Neural cell (in vitro differentiated cells): ENCODE measurements at regions not wholly inside any gene's neighbourhood (a gene's known extent, or its start where the extent isn't known, plus 50 kb on each side); places are given as distances from the start of the nearest gene placed in this dataset.

ENCODE experiments used
- H2AFZ ChIP-seq: fragments of 200-600, 300-800 bp; sonication (generic), shearing (Covaris generic); 2 replicates; pipeline ENCODE4 v1.6.0; 2014; ENCODE audit warnings: low read depth, mild to moderate bottlenecking, antibody characterized with exemption, low read length, moderate library complexity
- H3F3A ChIP-seq: fragments of 200-600 bp; shearing (Covaris generic); 2 replicates; pipeline ENCODE4 v1.6.1; 2016; ENCODE audit warnings: mild to moderate bottlenecking, moderate library complexity, mixed read lengths, antibody characterized with exemption, low read length; ENCODE audit not compliant: insufficient read depth, poor library complexity, severe bottlenecking
- H3K27ac ChIP-seq: fragments of 200-600, 300-800 bp; sonication (generic), shearing (Covaris generic); 2 replicates; pipeline ENCODE4 v1.5.1; 2014; ENCODE audit warnings: mild to moderate bottlenecking, low read length, moderate library complexity
- H3K27me3 ChIP-seq: fragments of 300-800, 200-600 bp; sonication (generic), shearing (Covaris generic); 2 replicates; pipeline ENCODE4 v1.6.0; 2014; ENCODE audit warnings: mild to moderate bottlenecking, low read depth, low read length, moderate library complexity; ENCODE audit not compliant: insufficient read depth
- H3K36me3 ChIP-seq: fragments of 300-800, 200-600 bp; sonication (generic), shearing (Covaris generic); 2 replicates; pipeline ENCODE4 v1.5.1; 2014; ENCODE audit warnings: mild to moderate bottlenecking, antibody characterized with exemption, low read length, moderate library complexity; ENCODE audit not compliant: insufficient read depth
- H3K4me2 ChIP-seq: fragments of 300-800, 200-600 bp; sonication (generic), shearing (Covaris generic); 2 replicates; pipeline ENCODE4 v1.6.0; 2014; ENCODE audit warnings: mild to moderate bottlenecking, low read length
- H3K4me3 ChIP-seq: fragments of 300-800, 200-600 bp; sonication (generic), shearing (Covaris generic); 2 replicates; pipeline ENCODE4 v1.5.1; 2014; ENCODE audit warnings: mild to moderate bottlenecking, low read length, moderate library complexity
- H3K79me2 ChIP-seq: fragments of 200-600 bp; shearing (Covaris generic); replicated peaks from 2 replicates; pipeline ENCODE4 v1.6.0; 2014; ENCODE audit warnings: mild to moderate bottlenecking, low read length, moderate library complexity; ENCODE audit not compliant: insufficient read depth
- H3K9ac ChIP-seq: fragments of 300-800, 200-600 bp; sonication (generic), shearing (Covaris generic); 2 replicates; pipeline ENCODE4 v1.6.1; 2016; ENCODE audit warnings: mild to moderate bottlenecking, low read length, mixed read lengths
- H3K9me2 ChIP-seq: fragments of 200-600 bp; shearing (Covaris generic); 2 replicates; pipeline ENCODE4 v1.6.1; 2016; ENCODE audit warnings: mild to moderate bottlenecking, low read length, mixed read lengths; ENCODE audit not compliant: insufficient read depth
- H3K9me3 ChIP-seq: fragments of 200-600, 300-800 bp; sonication (generic), shearing (Covaris generic); 2 replicates; pipeline ENCODE4 v1.6.1; 2016; ENCODE audit warnings: mild to moderate bottlenecking, mixed run types, low read length, moderate library complexity, mixed read lengths
- H4K20me1 ChIP-seq: fragments of 200-600 bp; shearing (Covaris generic); 2 replicates; pipeline ENCODE4 v1.6.1; 2016; ENCODE audit warnings: mild to moderate bottlenecking, mixed run types; ENCODE audit not compliant: insufficient read depth
- CTCF ChIP-seq: fragments of 450-650 bp; IDR thresholded peaks from 2 replicates; pipeline ENCODE4 v1.5.1; 2014; ENCODE audit warnings: antibody characterized with exemption, mild to moderate bottlenecking, moderate library complexity; ENCODE audit not compliant: poor library complexity, severe bottlenecking
- EP300 ChIP-seq: fragments of 450-650 bp; conservative IDR thresholded peaks from 2 replicates; pipeline ENCODE4 v1.6.1; 2014; ENCODE audit warnings: antibody characterized with exemption, mild to moderate bottlenecking, moderate library complexity; ENCODE audit not compliant: poor library complexity, severe bottlenecking
- EZH2 ChIP-seq: fragments of 200-600, 300-800 bp; shearing (Covaris generic), sonication (generic); IDR thresholded peaks from 2 replicates; pipeline ENCODE4 v1.6.1; 2014; ENCODE audit warnings: antibody characterized with exemption, low read length, borderline replicate concordance, mild to moderate bottlenecking; ENCODE audit not compliant: insufficient read depth, poor library complexity, severe bottlenecking
- MXI1 ChIP-seq: fragments of 450-650 bp; conservative IDR thresholded peaks from 2 replicates; pipeline ENCODE4 v1.6.1; 2014; ENCODE audit warnings: antibody characterized with exemption, mild to moderate bottlenecking; ENCODE audit not compliant: poor library complexity, severe bottlenecking
- POLR2AphosphoS5 ChIP-seq: IDR thresholded peaks from 2 replicates; pipeline ENCODE4 v1.6.1; 2012
- RAD21 ChIP-seq: fragments of 450-650 bp; conservative IDR thresholded peaks from 2 replicates; pipeline ENCODE4 v1.6.1; 2014; ENCODE audit warnings: antibody characterized with exemption, mild to moderate bottlenecking, moderate library complexity
- SMC3 ChIP-seq: fragments of 450-650 bp; conservative IDR thresholded peaks from 2 replicates; pipeline ENCODE4 v1.6.1; 2014; ENCODE audit warnings: antibody characterized with exemption, mild to moderate bottlenecking, moderate library complexity; ENCODE audit not compliant: poor library complexity
- TAF1 ChIP-seq: IDR thresholded peaks from 2 replicates; pipeline ENCODE4 v1.6.1; 2012; ENCODE audit warnings: low read depth
- TF ChIP-seq, protein P1 (sequence below): IDR thresholded peaks from 2 replicates; pipeline ENCODE4 v1.6.1; 2012; ENCODE audit warnings: borderline replicate concordance

DNA sequence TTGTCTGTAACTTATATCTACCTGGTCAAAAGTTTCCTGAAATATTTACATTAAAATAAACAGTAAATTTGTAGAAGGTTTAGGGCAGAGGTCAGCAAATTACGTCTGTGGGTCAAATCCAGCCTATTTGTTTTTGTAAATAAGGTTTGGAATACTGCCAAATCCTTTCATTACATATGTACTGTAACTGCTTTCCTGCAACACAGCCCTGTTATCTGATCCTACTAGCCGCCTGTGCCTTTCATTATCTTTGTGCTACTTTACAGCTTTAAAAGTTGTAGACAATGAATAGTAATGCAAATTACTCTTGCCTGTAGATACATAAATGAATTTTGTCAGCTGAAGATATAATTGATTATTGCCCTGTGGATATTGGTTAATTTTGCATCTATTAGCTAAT is 369.6 kb upstream of the SLC7A11 start:
- H3K9me2 ChIP-seq: no peaks in the 10 kb centered on the region
- no peaks in the 10 kb centered on the region for H3K27me3 ChIP-seq
- no peaks in the 10 kb centered on the region for H3K36me3 ChIP-seq
- H3K79me2 ChIP-seq: no peaks in the 10 kb centered on the region
- H3K4me3 ChIP-seq: no peak overlapping the region
- no peak overlapping the region for H2AFZ ChIP-seq
- H3K27ac ChIP-seq: no peak overlapping the region
- no peak overlapping the region for H3K9ac ChIP-seq
- no peaks in the 10 kb centered on the region for H3F3A ChIP-seq
- H3K4me2 ChIP-seq: no peak overlapping the region
- H4K20me1 ChIP-seq: no peaks in the 10 kb centered on the region
- no peaks in the 10 kb centered on the region for H3K9me3 ChIP-seq
- TF ChIP-seq CTCF (no peak), TAF1 (no peak), SMC3 (no peak), EP300 (no peak), POLR2AphosphoS5 (no peak), MXI1 (no peak), RAD21 (no peak), EZH2 (no peak)
- TF ChIP-seq, protein P1, sequence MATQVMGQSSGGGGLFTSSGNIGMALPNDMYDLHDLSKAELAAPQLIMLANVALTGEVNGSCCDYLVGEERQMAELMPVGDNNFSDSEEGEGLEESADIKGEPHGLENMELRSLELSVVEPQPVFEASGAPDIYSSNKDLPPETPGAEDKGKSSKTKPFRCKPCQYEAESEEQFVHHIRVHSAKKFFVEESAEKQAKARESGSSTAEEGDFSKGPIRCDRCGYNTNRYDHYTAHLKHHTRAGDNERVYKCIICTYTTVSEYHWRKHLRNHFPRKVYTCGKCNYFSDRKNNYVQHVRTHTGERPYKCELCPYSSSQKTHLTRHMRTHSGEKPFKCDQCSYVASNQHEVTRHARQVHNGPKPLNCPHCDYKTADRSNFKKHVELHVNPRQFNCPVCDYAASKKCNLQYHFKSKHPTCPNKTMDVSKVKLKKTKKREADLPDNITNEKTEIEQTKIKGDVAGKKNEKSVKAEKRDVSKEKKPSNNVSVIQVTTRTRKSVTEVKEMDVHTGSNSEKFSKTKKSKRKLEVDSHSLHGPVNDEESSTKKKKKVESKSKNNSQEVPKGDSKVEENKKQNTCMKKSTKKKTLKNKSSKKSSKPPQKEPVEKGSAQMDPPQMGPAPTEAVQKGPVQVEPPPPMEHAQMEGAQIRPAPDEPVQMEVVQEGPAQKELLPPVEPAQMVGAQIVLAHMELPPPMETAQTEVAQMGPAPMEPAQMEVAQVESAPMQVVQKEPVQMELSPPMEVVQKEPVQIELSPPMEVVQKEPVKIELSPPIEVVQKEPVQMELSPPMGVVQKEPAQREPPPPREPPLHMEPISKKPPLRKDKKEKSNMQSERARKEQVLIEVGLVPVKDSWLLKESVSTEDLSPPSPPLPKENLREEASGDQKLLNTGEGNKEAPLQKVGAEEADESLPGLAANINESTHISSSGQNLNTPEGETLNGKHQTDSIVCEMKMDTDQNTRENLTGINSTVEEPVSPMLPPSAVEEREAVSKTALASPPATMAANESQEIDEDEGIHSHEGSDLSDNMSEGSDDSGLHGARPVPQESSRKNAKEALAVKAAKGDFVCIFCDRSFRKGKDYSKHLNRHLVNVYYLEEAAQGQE: no peak

DNA sequence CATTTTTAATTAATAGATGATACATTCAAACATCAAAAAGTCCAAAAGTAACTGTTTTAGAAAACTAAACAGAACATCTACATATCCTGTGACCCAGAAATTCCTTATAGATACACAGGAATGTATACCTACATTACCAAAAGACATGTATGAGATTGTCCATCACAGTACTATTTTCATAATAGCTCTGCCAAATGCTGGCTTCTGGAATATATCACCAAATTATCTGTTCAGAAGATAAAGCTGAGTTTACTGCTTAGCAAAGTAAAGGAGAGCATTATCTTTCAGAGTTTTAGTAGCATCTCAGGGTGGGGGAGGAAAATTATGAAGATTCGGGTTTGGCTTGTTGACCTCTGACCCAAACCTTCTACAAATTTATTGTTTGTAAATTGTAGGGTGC is 368.9 kb upstream of the SLC7A11 start:
- Histone ChIP-seq H3K9ac (no peak overlapping the region), H3K79me2 (no peaks in the 10 kb centered on the region), H3K36me3 (no peaks in the 10 kb centered on the region), H3F3A (no peaks in the 10 kb centered on the region), H3K27me3 (no peaks in the 10 kb centered on the region), H4K20me1 (no peaks in the 10 kb centered on the region), H3K4me3 (no peak overlapping the region), H3K27ac (no peak overlapping the region), H3K9me3 (no peaks in the 10 kb centered on the region), H2AFZ (no peak overlapping the region), H3K9me2 (no peaks in the 10 kb centered on the region), H3K4me2 (no peak overlapping the region)
- TF ChIP-seq EZH2 (no peak), RAD21 (no peak), TAF1 (no peak)

DNA sequence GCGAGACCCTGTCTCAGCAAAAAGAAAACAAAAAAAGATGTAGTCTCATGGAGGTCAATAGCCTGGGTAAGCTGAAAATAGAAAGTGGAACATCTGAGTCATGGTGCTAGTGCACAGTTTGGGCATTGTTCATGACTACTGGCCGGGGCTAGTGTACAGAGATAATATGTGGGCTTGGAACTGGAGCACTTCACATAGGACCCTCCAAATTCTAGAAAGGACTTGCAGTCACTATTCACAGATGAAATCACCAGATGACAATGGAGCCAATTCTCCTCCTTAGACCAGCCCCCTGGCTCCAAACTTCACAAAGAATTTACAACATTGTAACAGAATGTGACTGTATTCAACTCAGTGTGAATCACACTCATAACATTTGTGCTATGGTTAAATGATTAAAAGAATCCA is 367.8 kb upstream of the SLC7A11 start:
- no peaks in the 10 kb centered on the region for H3K27me3 ChIP-seq
- H2AFZ ChIP-seq: no peak overlapping the region

More for the DNA sequence above, 367.8 kb upstream of the SLC7A11 start:
- no peaks in the 10 kb centered on the region for H3K9me3 ChIP-seq
- no peaks in the 10 kb centered on the region for H3K79me2 ChIP-seq
- no peak overlapping the region for H3K4me3 ChIP-seq
- H3F3A ChIP-seq: no peaks in the 10 kb centered on the region
- H3K9ac ChIP-seq: no peak overlapping the region
- no peaks in the 10 kb centered on the region for H3K36me3 ChIP-seq
- no peaks in the 10 kb centered on the region for H3K9me2 ChIP-seq
- H4K20me1 ChIP-seq: no peaks in the 10 kb centered on the region
- H3K27ac ChIP-seq: no peak overlapping the region
- TF ChIP-seq CTCF: no peak
- no peak for TF ChIP-seq EZH2
- TF ChIP-seq EP300: no peak
- TF ChIP-seq RAD21: no peak
- TF ChIP-seq TAF1: no peak
- TF ChIP-seq, protein P1: no peak
- no peak for TF ChIP-seq POLR2AphosphoS5
- no peak for TF ChIP-seq SMC3
- no peak for TF ChIP-seq MXI1
- no peak overlapping the region for H3K4me2 ChIP-seq
